Loucy (cell line): ENCODE measurements at regions not wholly inside any gene's neighbourhood (a gene's known extent, or its start where the extent isn't known, plus 50 kb on each side); places are given as distances from the start of the nearest gene placed in this dataset.
"Not testable (repeated sequence)": the region's sequence is repeated elsewhere in the genome, so short reads cannot be mapped to it uniquely, and the experiment has no call there.

ENCODE experiments used
- H2AFZ ChIP-seq: fragments of 200-600 bp; sonication (generic); 2 replicates; pipeline ENCODE4 v1.6.0; 2016; ENCODE audit warnings: antibody characterized with exemption, mild to moderate bottlenecking, low read length, moderate library complexity
- H3F3A ChIP-seq: fragments of 200-600 bp; 2 replicates; pipeline ENCODE4 v1.6.0; 2016; ENCODE audit warnings: antibody characterized with exemption, low read depth, mild to moderate bottlenecking
- H3K27me3 ChIP-seq: fragments of 200-600 bp; sonication (generic); 2 replicates; pipeline ENCODE4 v1.6.1; 2014; ENCODE audit warnings: low read length, mild to moderate bottlenecking; ENCODE audit not compliant: insufficient read depth, poor library complexity, severe bottlenecking
- H3K36me3 ChIP-seq: fragments of 200-600 bp; sonication (generic); 2 replicates; pipeline ENCODE4 v1.6.1; 2016; ENCODE audit warnings: low read length; ENCODE audit not compliant: insufficient read depth
- H3K4me1 ChIP-seq: fragments of 200-600 bp; sonication (generic); 2 replicates; pipeline ENCODE4 v1.5.1; 2014; ENCODE audit warnings: low read length, mild to moderate bottlenecking; ENCODE audit not compliant: insufficient read depth, poor library complexity, severe bottlenecking
- H3K4me2 ChIP-seq: fragments of 200-600 bp; sonication (generic); 2 replicates; pipeline ENCODE4 v1.6.0; 2014; ENCODE audit warnings: antibody characterized with exemption, low read length, low read depth, mild to moderate bottlenecking; ENCODE audit not compliant: poor library complexity, severe bottlenecking
- H3K4me3 ChIP-seq: fragments of 200-600 bp; sonication (generic); 2 replicates; pipeline ENCODE4 v1.5.1; 2014; ENCODE audit warnings: low read length, mild to moderate bottlenecking, mixed read lengths; ENCODE audit not compliant: poor library complexity, severe bottlenecking
- H3K79me2 ChIP-seq: fragments of 200-600 bp; sonication (generic); 2 replicates; pipeline ENCODE4 v1.6.1; 2014; ENCODE audit warnings: low read length; ENCODE audit not compliant: insufficient read depth
- H3K9ac ChIP-seq: fragments of 200-600 bp; sonication (generic); 2 replicates; pipeline ENCODE4 v1.6.0; 2014; ENCODE audit warnings: mild to moderate bottlenecking, low read depth, low read length, moderate library complexity; ENCODE audit not compliant: poor library complexity, severe bottlenecking
- H3K9me2 ChIP-seq: fragments of 200-600 bp; sonication (generic); replicated peaks from 2 replicates; pipeline ENCODE4 v1.6.1; 2016; ENCODE audit warnings: low read depth, low read length, mixed read lengths
- H3K9me3 ChIP-seq: fragments of 200-600 bp; sonication (generic); 2 replicates; pipeline ENCODE4 v1.6.1; 2014; ENCODE audit warnings: mild to moderate bottlenecking, antibody characterized with exemption, low read length, low read depth; ENCODE audit not compliant: insufficient read depth
- H4K20me1 ChIP-seq: fragments of 200-600 bp; sonication (generic); 2 replicates; pipeline ENCODE4 v1.6.0; 2014; ENCODE audit warnings: antibody characterized with exemption, low read length, mild to moderate bottlenecking; ENCODE audit not compliant: insufficient read depth, poor library complexity, severe bottlenecking
- CTCF ChIP-seq: fragments of 200-600 bp; sonication (generic); conservative IDR thresholded peaks from 2 replicates; pipeline ENCODE4 v1.5.1; 2014; ENCODE audit warnings: mild to moderate bottlenecking, antibody characterized with exemption, low read length
- EZH2phosphoT487 ChIP-seq: fragments of 200-600 bp; IDR thresholded peaks from 2 replicates; pipeline ENCODE4 v1.6.1; 2018; ENCODE audit warnings: antibody characterized with exemption, mild to moderate bottlenecking, moderate library complexity, borderline replicate concordance

GRCh38 chr2:176873403-176873802, 339.2 kb upstream of the HNRNPA3 start:
- Histone ChIP-seq H2AFZ (no peak overlapping the region), H3F3A (no peaks in the 10 kb centered on the region), H3K4me3 (no peak overlapping the region), H3K9ac (no peak overlapping the region), H3K79me2 (no peaks in the 10 kb centered on the region), H3K4me1 (no peaks in the 10 kb centered on the region), H3K36me3 (no peaks in the 10 kb centered on the region), H4K20me1 (no peaks in the 10 kb centered on the region), H3K27me3 (no peaks in the 10 kb centered on the region), H3K4me2 (no peak overlapping the region), H3K9me2 (no peaks in the 10 kb centered on the region), H3K9me3 (peaks cover 25% of the 10 kb centered on the region; the same call in 1 of the 2 replicates)
- no peak for TF ChIP-seq EZH2phosphoT487
- peak; percentile 65 for TF ChIP-seq CTCF

GRCh38 chr2:176876493-176877103, 336.0 kb upstream of the HNRNPA3 start:
- TF ChIP-seq EZH2phosphoT487 (no peak), CTCF (no peak)
- peaks cover 11% of the 10 kb centered on the region; the same call in 1 of the 2 replicates for H3K9me3 ChIP-seq

DNA sequence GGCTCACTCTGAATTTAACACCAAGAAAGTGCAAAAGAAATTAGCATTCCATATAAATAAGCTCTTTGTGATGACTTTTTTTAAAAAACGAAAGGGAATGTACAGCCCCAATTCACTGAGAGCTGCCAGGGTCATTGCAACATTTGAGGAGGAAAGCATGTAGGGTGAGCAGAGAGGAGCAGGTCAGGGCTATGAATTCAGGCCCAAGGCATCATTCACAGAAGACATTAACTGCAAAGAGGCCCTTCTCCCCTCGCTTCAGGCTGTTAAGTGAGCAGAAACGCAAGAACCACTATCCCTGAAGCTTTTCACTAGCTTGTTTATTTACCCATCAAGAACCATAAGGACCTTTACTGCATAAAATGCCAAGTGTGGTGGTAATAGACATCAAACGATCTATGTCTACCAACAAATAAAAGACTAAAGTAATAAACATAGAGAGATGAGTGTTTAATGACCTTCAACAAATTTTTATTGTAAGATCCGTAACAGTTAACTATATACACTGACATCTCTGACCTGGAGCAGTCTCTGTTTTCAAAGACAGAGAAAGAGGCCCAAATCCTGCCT, 333.1 kb upstream of the HNRNPA3 start:
- Histone ChIP-seq H3K9me3 (no peaks in the 10 kb centered on the region), H3K9ac (no peak overlapping the region), H3K36me3 (no peaks in the 10 kb centered on the region), H3K27me3 (no peaks in the 10 kb centered on the region), H3F3A (no peaks in the 10 kb centered on the region), H4K20me1 (no peaks in the 10 kb centered on the region), H2AFZ (no peak overlapping the region), H3K4me3 (no peak overlapping the region), H3K4me2 (no peak overlapping the region), H3K4me1 (no peaks in the 10 kb centered on the region), H3K9me2 (no peaks in the 10 kb centered on the region), H3K79me2 (no peaks in the 10 kb centered on the region)
- TF ChIP-seq CTCF (no peak), EZH2phosphoT487 (no peak)

More at GRCh38 chr2:176876493-176877103, 336.0 kb upstream of the HNRNPA3 start:
- Histone ChIP-seq H3K4me1 (no peaks in the 10 kb centered on the region), H3K36me3 (no peaks in the 10 kb centered on the region), H3K4me2 (no peak overlapping the region), H3K79me2 (no peaks in the 10 kb centered on the region), H3K9me2 (no peaks in the 10 kb centered on the region), H3K4me3 (no peak overlapping the region), H3K9ac (no peak overlapping the region), H2AFZ (no peak overlapping the region), H3F3A (no peaks in the 10 kb centered on the region), H3K27me3 (no peaks in the 10 kb centered on the region), H4K20me1 (no peaks in the 10 kb centered on the region)

DNA sequence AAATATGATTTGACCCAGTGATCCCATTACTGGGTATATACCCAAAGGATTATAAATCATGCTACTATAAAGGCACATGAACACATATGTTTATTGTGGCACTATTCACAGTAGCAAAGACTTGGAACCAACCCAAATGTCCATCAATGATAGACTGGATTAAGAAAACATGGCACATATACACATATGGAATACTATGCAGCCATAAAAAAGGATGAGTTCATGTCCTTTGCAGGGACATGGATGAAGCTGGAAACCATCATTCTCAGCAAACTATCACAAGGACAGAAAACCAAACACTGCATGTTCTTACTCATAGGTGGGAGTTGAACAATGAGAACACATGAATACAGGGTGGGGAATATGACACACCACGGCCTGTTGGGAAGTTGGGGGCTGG, 330.5 kb upstream of the HNRNPA3 start:
- not testable (repeated sequence) for H3K4me1 ChIP-seq, H3K4me3 ChIP-seq, H3K9ac ChIP-seq, H3K27me3 ChIP-seq, H3K79me2 ChIP-seq, H3K9me2 ChIP-seq, H3K36me3 ChIP-seq, H3F3A ChIP-seq, H3K4me2 ChIP-seq, H4K20me1 ChIP-seq, H2AFZ ChIP-seq, H3K9me3 ChIP-seq
